GM12873 (cell line): ENCODE measurements at regions not wholly inside any gene's neighbourhood (a gene's known extent, or its start where the extent isn't known, plus 50 kb on each side); places are given as distances from the start of the nearest gene placed in this dataset.

Experiments used
- CTCF ChIP-seq: IDR thresholded peaks from 2 replicates; pipeline ENCODE4 v1.5.1; 2012; ENCODE audit warnings: low read depth, mild to moderate bottlenecking, moderate library complexity, low read length, control low read depth; ENCODE audit not compliant: insufficient read depth; ENCODE audit errors: missing control alignments

DNA sequence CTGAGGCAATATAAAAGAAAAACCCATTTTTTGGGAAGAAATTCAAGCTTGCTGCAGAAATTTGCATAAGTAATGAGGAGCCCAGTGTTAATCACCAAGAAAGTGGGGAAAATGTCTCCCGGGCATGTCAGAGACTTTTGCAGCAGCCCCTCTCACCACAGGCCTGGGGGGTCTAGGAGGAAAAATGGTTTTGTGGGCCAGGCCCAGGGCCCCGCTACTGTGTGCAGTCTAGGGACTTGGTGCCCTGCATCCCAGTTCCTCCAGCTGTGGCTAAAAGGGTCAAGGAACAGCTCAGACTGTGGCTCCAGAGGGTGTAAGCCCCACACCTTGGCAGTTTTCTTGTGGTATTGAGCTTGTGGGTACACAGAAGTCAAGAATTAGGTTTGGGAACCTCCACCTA, 209.7 kb downstream of the HDGFL1 start:
- no peak for TF ChIP-seq CTCF

- TF ChIP-seq CTCF: no peak
These were observed 214.6 kb downstream of the HDGFL1 start for GRCh38 chr6:22783931-22784330.

GRCh38 chr6:22784601-22785410, 215.4 kb downstream of the HDGFL1 start:
- no peak for TF ChIP-seq CTCF

GRCh38 chr6:22788038-22788437, 218.7 kb downstream of the HDGFL1 start:
- no peak for TF ChIP-seq CTCF

- TF ChIP-seq CTCF: no peak
These were observed 219.9 kb downstream of the HDGFL1 start for GRCh38 chr6:22789315-22789714.

DNA sequence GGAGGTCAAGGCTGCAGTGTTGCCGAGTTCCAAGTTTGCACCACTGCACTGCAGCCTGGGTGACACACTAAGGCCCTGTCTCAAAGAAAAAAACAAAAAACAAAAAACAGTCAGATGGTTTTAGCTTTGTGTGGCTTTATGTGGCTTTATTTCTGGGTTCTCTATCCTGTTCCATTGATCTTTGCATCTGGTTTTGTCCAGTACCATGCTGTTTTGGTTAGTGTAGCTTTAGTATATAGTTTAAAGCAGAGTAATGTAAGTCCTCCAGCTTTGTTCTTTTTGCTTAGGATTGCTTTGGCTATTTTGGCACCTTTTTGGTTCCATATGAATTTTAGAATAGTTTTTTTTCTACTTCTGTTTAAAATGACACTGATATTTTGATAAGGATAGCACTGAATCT, 225.5 kb downstream of the HDGFL1 start:
- no peak for TF ChIP-seq CTCF

GRCh38 chr6:22800451-22800850, 231.1 kb downstream of the HDGFL1 start:
- no peak for TF ChIP-seq CTCF
